ENCODE measurements at regions not wholly inside any gene's neighbourhood (a gene's known extent, or its start where the extent isn't known, plus 50 kb on each side); places are given as distances from the start of the nearest gene placed in this dataset.

DNA sequence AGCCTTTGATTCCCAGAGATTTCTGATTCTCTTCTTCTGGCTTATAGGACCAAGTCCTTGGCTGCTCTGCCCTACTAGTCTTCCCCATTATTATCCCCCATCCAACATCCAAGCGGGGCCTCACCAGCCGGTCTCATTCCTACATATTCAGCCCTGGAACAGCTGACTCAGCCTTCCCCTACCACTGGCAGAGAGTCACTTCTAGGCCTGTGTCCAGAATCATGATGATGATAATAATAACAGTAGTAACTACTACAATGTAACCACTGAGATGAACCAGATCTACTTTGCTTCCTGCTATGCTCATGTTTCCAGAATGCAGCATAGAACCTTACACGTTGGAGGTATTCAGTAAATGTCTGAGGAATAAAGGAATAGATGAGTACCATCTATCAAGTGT, 295.2 kb downstream of the SRBD1 start:
- H3K4me3 Mint-ChIP-seq: no peak overlapping the region
- no peaks in the 10 kb centered on the region for H3K36me3 Mint-ChIP-seq
- H3K9me3 Mint-ChIP-seq (ENCODE audit: low read depth): no peaks in the 10 kb centered on the region
- H3K27me3 Mint-ChIP-seq: peaks cover 2% of the 10 kb centered on the region
- H3K4me1 Mint-ChIP-seq (ENCODE audit: low read depth): no peaks in the 10 kb centered on the region
- H3K27ac Mint-ChIP-seq: no peak overlapping the region

DNA sequence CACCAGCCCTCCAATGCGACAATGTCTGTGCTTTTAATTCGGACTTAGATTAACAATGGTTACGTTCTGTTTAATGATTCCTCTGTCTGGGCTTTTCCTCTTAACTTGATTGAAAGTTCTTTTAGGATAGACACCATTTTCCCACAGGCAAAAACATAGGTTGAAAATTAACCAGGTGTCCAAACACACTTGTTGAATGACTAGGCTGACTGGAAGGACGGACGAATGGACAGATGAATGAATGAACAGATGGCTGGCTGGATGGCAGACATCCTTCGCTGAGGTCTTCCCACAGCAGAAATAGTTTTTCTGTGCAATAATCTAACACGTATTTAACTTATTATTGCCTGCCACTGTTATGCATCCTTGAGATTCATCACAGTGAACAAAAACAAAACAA, 298.8 kb downstream of the SRBD1 start:
- H3K36me3 Mint-ChIP-seq: no peaks in the 10 kb centered on the region

DNA sequence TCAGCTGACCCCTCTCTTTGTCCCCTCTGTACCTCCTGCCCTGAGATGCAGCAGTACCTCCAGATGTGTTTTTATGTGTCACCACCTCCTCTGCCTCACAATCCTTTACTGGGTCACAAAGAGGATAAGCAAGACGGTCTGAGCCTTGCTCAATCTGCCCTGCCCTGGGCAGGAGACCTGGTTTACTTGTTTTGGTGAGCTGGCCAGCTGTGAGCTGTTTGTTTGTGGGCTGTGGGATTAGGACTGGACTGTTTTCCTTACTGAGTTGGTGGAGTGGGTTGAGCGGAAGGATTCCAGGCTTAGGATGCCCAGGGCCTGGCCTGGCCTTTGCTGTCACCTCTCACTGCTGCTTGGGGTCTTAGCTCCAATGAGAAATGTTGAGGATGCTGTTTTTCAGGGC, 299.5 kb downstream of the SRBD1 start:
- Mint-ChIP-seq H3K27ac (no peak overlapping the region), H3K36me3 (no peaks in the 10 kb centered on the region), H3K4me3 (no peak overlapping the region), H3K9me3 (ENCODE audit: low read depth) (no peaks in the 10 kb centered on the region), H3K4me1 (ENCODE audit: low read depth) (no peaks in the 10 kb centered on the region), H3K27me3 (peaks cover 5% of the 10 kb centered on the region)

More for the DNA sequence above, 298.8 kb downstream of the SRBD1 start:
- Mint-ChIP-seq H3K9me3 (ENCODE audit: low read depth) (no peaks in the 10 kb centered on the region), H3K4me1 (ENCODE audit: low read depth) (no peaks in the 10 kb centered on the region), H3K27ac (no peak overlapping the region), H3K27me3 (peaks cover 5% of the 10 kb centered on the region), H3K4me3 (no peak overlapping the region)

DNA sequence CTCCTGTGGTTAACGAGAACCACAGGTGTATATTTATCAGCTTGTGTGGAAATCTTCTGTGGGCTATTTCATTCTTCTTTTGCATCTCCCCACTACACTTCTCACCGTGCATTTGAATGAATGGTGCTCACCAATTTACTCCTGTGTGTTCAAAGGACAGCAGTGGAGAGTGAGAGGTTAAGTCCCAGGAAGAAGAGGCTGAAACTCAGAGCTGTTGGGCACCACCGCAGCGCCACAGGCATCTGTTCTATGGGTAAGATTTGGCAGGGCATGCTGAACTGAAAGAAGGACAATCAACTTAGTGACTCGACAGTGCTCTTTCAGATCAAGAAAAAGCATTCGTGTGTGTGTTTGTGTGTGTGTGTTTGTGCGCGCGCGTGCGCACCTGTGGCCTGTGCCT, 297.9 kb upstream of the SIX2 start:
- Mint-ChIP-seq H3K27ac (no peak overlapping the region), H3K4me1 (ENCODE audit: low read depth) (no peaks in the 10 kb centered on the region)

DNA sequence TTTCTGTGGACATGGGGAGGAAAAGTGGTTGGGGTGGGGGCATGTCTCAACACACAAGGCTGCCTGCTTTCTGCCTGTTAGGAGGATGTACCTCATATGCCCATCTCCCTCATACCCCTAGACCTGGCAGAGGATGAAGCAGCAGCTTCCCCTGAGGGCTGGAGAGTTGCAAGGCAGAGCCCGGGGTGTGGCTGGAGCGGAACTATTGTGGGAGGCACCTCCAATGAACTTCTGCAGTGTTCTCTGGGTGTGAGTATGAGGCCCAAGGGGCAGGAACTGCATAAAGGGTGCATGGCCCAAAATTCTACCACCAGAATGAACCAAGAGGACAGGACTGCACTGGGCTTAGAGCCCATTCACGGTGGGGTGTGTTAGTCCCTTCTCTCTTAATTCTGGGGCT, 296.3 kb upstream of the SIX2 start:
- H3K27ac Mint-ChIP-seq: no peak overlapping the region
- no peaks in the 10 kb centered on the region for H3K36me3 Mint-ChIP-seq
- H3K4me1 Mint-ChIP-seq (ENCODE audit: low read depth): no peaks in the 10 kb centered on the region
- H3K4me3 Mint-ChIP-seq: no peak overlapping the region
- H3K27me3 Mint-ChIP-seq: peaks cover 9% of the 10 kb centered on the region
- H3K9me3 Mint-ChIP-seq (ENCODE audit: low read depth): no peaks in the 10 kb centered on the region

More for the DNA sequence above, 297.9 kb upstream of the SIX2 start:
- Mint-ChIP-seq H3K36me3 (no peaks in the 10 kb centered on the region), H3K4me3 (no peak overlapping the region), H3K9me3 (ENCODE audit: low read depth) (no peaks in the 10 kb centered on the region), H3K27me3 (peaks cover 9% of the 10 kb centered on the region)

DNA sequence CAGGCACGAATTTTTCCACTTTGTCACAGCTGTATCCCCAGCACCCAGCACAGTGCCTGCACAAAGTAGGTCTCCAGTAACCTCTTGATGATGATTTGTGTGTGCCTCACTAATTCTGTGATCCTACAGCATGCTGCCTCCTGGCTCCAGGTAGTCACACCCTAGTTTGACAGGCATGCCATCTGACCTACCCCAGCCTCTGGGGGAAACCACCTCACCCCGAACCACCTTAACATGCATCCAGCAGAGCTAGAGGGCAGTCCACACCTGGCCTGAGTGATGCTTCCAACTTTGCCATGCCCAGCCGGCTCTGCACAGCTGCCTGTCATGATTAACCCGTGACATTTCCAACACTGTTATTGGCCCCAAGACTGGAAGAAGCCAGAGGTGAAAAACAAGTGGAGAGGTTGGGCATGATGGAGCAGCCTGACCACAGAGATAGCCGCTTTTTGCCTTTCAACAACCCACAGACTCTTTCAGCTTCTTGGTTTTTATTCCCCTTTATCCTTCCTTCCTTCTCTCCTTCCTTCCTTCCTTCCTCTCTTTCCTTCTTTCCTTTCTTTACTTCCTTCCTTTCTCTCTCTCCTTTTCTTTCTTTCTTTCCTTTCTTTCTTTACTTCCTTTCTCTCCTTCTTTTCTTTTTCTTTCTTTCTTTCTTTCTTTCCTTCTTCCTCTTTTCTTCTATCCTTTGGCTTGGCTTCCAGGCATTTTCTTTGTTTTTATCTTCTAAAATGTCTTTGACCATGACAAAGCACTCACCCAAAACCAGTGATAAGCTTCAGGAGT, 294.4 kb upstream of the SIX2 start:
- H3K4me3 Mint-ChIP-seq: no peak overlapping the region
- no peak overlapping the region for H3K27ac Mint-ChIP-seq
- H3K36me3 Mint-ChIP-seq: no peaks in the 10 kb centered on the region

DNA sequence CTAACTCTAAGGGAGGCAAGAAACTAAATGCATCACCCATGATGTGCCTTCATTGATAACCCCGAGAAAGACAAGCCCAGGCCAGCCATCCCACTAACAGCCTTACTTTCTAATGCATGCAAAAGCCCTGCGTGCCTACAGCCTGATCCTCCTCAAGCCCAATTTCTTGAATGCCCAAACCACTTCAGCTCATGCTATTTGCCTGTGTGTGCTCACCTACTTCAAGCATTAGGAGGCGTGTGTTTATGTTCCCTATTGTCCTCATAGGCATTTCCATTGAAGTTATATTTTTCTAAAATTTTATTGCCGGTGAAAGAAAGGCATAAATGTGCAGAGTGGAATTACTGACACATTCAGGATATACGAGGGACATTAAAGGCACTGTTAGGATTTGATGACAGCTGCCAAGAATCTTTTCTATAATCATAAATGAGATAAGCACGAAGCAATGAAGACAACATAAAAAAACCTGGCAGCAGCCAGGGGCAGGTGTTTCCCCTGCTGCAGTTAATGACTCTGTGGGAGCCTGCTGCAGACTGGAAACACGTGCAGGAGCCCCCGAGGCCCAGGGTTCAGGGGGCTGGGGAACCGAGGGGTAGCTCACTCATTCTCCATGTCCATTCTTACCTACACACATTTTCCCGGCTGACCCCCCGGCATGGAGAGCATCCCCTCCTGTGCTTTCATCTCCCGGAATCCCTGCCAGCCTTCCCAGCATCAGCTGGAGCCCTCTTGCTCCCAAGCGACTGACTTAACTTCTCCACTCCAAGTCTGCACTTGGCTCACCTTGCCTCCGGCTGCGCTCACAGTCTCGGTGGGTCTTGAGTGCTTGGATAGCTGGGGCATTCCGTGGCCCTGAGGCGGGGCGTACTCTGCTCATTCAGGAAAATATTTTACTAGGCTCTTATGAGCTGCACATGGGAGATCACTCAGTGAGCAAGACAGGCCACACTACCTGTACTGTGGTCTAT, 292.3 kb upstream of the SIX2 start:
- H3K4me1 Mint-ChIP-seq (ENCODE audit: low read depth): no peaks in the 10 kb centered on the region
- no peaks in the 10 kb centered on the region for H3K36me3 Mint-ChIP-seq
- H3K27me3 Mint-ChIP-seq: peaks cover 6% of the 10 kb centered on the region
- H3K4me3 Mint-ChIP-seq: no peak overlapping the region
- H3K27ac Mint-ChIP-seq: no peak overlapping the region
- no peaks in the 10 kb centered on the region for H3K9me3 Mint-ChIP-seq (ENCODE audit: low read depth)

More for the DNA sequence above, 294.4 kb upstream of the SIX2 start:
- H3K27me3 Mint-ChIP-seq: peaks cover 6% of the 10 kb centered on the region
- H3K4me1 Mint-ChIP-seq (ENCODE audit: low read depth): no peaks in the 10 kb centered on the region
- H3K9me3 Mint-ChIP-seq (ENCODE audit: low read depth): no peaks in the 10 kb centered on the region

DNA sequence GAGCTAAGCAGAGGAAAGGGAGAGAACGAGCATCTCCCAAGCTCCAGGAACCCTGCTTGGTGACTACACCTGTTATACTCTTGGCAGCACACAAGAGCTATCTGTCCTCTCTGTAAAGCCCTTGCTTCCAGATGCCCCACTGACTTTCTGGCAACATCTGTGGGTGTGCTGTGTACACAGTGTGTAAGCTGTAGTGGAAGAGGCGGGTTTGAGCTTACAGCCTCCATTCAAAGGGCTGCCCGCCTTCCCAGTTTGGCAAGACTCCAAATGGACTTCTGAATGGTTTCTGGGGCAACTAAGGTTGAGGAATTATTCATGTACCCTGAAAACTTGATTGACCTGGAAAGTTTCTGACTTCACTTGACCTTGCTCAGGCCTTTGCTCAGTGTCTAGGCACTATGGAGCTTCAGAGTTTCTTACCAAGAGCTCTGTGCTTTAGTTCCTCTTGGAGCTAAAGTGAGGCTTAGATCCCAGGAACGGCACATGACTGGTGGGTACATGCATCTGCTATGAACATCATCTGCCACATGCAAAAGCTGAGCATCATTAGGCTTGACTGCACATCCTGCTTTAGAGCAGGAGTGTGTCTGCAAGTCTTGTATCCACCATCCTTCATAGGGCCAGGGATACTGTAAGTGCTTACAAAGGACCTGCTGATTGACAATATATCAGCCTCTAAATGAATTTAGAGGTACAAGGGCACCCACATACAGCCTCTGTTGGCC, 290.9 kb upstream of the SIX2 start:
- no peaks in the 10 kb centered on the region for H3K36me3 Mint-ChIP-seq
- H3K27me3 Mint-ChIP-seq: peaks cover 6% of the 10 kb centered on the region
- no peaks in the 10 kb centered on the region for H3K9me3 Mint-ChIP-seq (ENCODE audit: low read depth)
- H3K27ac Mint-ChIP-seq: no peak overlapping the region
- no peaks in the 10 kb centered on the region for H3K4me1 Mint-ChIP-seq (ENCODE audit: low read depth)
- no peak overlapping the region for H3K4me3 Mint-ChIP-seq

DNA sequence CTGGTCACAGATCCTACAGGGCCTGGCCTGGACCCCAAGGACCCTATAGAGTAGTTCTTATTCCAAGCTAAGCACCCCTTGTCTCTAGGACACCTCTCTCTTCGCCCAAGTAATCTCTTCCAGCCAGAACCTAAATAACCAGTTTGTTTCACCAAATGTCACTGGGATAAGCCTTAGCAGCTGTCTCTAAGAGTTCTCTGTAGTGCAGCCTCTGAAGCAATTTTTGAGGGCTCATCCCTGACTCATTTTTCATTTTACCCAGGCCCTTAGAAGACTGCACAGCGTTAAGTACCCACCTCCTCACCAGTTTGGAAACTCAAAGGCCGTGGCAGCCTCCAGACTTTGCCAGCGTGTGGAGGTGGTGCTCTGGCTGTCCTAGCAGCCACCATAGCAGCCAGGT, 290.1 kb upstream of the SIX2 start:
- no peak overlapping the region for H3K27ac Mint-ChIP-seq
- H3K36me3 Mint-ChIP-seq: no peaks in the 10 kb centered on the region
- H3K4me1 Mint-ChIP-seq (ENCODE audit: low read depth): no peaks in the 10 kb centered on the region
- no peak overlapping the region for H3K4me3 Mint-ChIP-seq
- no peaks in the 10 kb centered on the region for H3K9me3 Mint-ChIP-seq (ENCODE audit: low read depth)
- H3K27me3 Mint-ChIP-seq: peaks cover 6% of the 10 kb centered on the region

DNA sequence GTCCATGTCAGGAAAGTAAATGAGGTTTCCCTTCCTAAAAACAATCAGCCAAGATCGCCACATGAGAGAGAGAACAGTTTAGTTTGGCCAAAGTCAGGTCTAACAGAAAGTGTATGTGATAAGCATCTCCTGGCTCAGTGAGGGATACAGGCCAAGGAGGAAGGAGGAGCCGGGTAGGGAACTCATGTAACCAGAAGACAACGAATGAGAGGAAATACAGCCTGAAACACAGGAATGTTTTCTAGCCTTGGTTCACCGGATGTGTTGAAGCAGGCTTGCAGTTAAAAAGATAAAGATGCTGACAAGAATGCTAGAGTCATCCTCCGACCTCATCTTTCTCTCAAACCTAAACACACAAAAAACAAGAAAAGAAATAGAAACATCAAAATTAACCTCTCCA, 283.9 kb upstream of the SIX2 start:
- Mint-ChIP-seq H3K27me3 (peaks cover 3% of the 10 kb centered on the region), H3K4me1 (ENCODE audit: low read depth) (no peaks in the 10 kb centered on the region), H3K36me3 (no peaks in the 10 kb centered on the region), H3K27ac (no peak overlapping the region), H3K9me3 (ENCODE audit: low read depth) (no peaks in the 10 kb centered on the region), H3K4me3 (no peak overlapping the region)

DNA sequence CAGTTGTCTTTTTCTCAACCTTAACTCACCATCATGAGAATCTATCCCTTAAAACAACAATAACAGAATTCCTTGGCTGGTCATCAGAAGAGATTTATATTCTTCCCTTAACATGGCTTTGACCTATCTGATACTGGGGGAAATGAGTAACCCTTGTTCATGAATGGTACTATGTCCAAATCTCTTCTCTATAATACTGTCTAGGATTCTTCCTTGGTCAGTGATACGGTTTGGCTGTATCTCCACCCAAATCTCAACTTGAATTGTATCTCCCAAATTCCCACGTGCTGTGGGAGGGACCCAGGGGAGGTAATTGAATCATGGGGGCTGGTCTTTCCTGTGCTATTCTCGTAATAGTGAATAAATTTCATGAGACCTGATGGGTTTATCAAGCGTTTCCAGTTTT, 282.0 kb upstream of the SIX2 start:
- no peaks in the 10 kb centered on the region for H3K36me3 Mint-ChIP-seq
- H3K27ac Mint-ChIP-seq: no peak overlapping the region
- H3K9me3 Mint-ChIP-seq (ENCODE audit: low read depth): no peaks in the 10 kb centered on the region
- H3K4me3 Mint-ChIP-seq: no peak overlapping the region
- H3K27me3 Mint-ChIP-seq: peaks cover 6% of the 10 kb centered on the region
- H3K4me1 Mint-ChIP-seq (ENCODE audit: low read depth): no peaks in the 10 kb centered on the region

DNA sequence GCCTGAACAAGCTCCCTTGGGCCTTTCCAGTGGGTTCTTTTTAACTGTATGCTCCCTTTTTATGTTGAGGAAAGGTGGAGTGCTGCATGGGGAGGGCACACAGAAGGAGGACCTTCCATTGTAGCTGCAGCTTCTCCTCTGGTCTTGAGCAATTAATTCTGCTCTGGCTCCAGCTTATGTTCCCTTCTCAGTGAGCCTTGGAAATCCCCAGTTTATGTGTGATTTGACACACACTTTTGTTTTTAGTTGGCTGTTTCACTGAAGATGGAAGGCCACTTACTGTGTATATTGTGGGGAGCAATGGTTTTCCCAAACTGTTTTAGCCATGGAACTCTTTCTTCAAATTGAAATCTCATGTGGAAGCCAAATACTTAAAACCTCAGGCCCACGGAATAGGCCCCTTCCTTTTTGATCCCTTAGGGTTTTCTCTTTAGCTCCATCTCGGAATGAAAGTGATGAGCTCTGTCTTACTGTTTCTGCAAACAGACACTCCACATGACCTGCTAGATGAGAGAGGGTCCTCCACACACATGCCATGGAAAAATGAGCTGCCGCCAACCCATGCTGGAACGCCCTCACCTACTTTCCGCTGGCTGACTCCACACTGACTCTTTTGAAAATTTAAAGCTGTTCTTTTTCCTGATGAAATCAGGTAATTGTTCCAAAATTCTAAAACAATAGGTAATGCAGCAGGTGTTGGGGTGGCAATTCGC, 280.9 kb upstream of the SIX2 start:
- Mint-ChIP-seq H3K4me3 (no peak overlapping the region), H3K27ac (no peak overlapping the region), H3K27me3 (peaks cover 7% of the 10 kb centered on the region), H3K4me1 (ENCODE audit: low read depth) (no peaks in the 10 kb centered on the region), H3K9me3 (ENCODE audit: low read depth) (no peaks in the 10 kb centered on the region), H3K36me3 (no peaks in the 10 kb centered on the region)

DNA sequence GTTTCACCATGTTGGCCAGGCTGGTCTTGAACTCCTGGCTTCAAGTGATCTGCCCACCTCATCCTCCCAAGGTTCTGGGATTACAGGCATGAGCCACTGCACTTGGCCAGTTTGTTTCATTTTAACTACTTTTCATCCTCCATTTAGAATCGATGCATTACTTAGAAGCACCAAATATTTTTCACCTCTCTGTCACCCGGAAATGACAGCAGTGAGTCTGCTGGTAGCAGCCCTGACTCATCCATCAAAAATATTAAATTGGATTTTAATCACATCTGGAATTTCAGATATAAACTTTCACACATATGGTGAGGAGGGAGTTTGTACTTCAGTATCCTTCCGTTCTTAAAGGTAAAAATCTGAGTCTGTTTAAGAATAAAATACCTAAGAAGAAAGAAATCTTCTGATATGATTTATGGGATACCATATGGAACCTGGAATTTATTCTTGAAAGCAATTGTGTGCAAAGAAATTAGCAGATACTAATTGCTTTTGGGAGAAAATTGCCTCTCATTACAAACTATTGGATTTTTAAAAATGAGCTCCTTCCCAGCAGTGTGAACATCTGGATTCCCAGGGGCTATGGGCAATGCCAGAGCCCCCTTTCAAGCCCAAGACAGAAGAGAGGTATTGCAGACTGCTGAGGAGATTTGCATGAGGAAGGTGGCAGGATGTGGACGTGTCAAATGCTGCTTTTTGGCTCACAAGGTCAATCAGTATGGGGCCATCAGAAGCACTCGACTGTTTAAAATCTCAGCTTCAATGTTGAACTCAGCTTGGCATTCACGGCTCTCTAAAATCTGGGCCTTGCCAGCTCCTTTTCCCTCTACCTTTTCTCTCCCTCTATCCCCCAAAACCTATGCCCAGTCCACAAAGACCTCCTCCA, 279.5 kb upstream of the SIX2 start:
- Mint-ChIP-seq H3K4me3 (no peak overlapping the region), H3K27ac (no peak overlapping the region), H3K27me3 (peaks cover 7% of the 10 kb centered on the region), H3K4me1 (ENCODE audit: low read depth) (no peaks in the 10 kb centered on the region), H3K36me3 (no peaks in the 10 kb centered on the region), H3K9me3 (ENCODE audit: low read depth) (no peaks in the 10 kb centered on the region)

DNA sequence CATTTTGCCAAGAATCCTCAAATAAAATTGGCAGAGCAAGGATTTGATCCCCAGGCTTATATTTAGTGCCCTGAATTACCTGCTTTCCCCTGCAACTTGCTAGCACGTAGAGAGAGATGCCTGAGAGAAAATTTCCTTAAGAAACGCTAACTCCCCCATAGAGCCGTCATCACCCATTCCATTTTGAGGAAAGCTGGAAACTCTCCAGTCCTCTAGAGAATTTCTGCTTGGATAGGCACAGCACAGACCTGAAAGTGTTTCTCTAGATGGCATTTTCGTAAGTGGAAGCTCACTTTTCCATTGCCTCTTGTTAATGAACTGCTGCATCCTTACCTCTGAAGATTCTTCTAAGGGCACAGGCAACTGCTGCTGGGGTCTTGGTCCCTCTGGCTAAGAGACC, 277.8 kb upstream of the SIX2 start:
- Mint-ChIP-seq H3K27ac (no peak overlapping the region), H3K36me3 (no peaks in the 10 kb centered on the region), H3K9me3 (ENCODE audit: low read depth) (no peaks in the 10 kb centered on the region), H3K4me1 (ENCODE audit: low read depth) (no peaks in the 10 kb centered on the region), H3K27me3 (peaks cover 7% of the 10 kb centered on the region), H3K4me3 (no peak overlapping the region)
